Activated CD8-positive, alpha-beta T cell treated with anti-CD3 and anti-CD28 coated beads for 36 hours (primary cell): ENCODE measurements at regions not wholly inside any gene's neighbourhood (a gene's known extent, or its start where the extent isn't known, plus 50 kb on each side); places are given as distances from the start of the nearest gene placed in this dataset.

Source experiments
- ATAC-seq: fragments of 200-7000 bp; cut with Tn5 transposase; one replicate; pipeline ENCODE4 v1.10.0; 2021; ENCODE audit warnings: mild to moderate bottlenecking, moderate library complexity
- CTCF ChIA-PET: fragments of 350-600 bp; sonication (Branson Sonifier 250); formaldehyde crosslinking; loops from one replicate; lab custom pipeline; 2021; ENCODE audit warnings: antibody characterized with exemption; lab: Charles Lee
- POLR2A ChIA-PET: fragments of 350-600 bp; sonication (Branson Sonifier 250); formaldehyde crosslinking; loops from one replicate; lab custom pipeline; 2021; ENCODE audit warnings: antibody characterized with exemption; lab: Charles Lee
- DNase-seq: peaks from one replicate; pipeline ENCODE4 v3.0.0-alpha.2; 2020
- H3K27ac Mint-ChIP-seq: one replicate; pipeline ENCODE4 v1.8.0; 2021; ENCODE audit warnings: mild to moderate bottlenecking, mixed read lengths
- H3K27me3 Mint-ChIP-seq: one replicate; pipeline ENCODE4 v1.8.0; 2021; ENCODE audit warnings: mixed read lengths
- H3K36me3 Mint-ChIP-seq: one replicate; pipeline ENCODE4 v1.8.0; 2021; ENCODE audit warnings: low read depth, mixed read lengths
- H3K4me1 Mint-ChIP-seq: one replicate; pipeline ENCODE4 v1.8.0; 2021; ENCODE audit warnings: low read depth, mixed read lengths
- H3K4me3 Mint-ChIP-seq: one replicate; pipeline ENCODE4 v1.8.0; 2021; ENCODE audit warnings: mild to moderate bottlenecking, moderate library complexity, mixed read lengths
- H3K9me3 Mint-ChIP-seq: one replicate; pipeline ENCODE4 v1.8.0; 2021; ENCODE audit warnings: mixed read lengths
- intact Hi-C: fragments of 100-400 bp; cut with micrococcal nuclease; formaldehyde crosslinking; loops from one replicate; pipeline ENCODE4 v1.10.0; 2022
- TF ChIP-seq, protein P1 (sequence below): fragments of 200-600 bp; IDR thresholded peaks from one replicate; pipeline ENCODE4 v1.8.0; 2022; ENCODE audit warnings: antibody characterized with exemption, mild to moderate bottlenecking

DNA sequence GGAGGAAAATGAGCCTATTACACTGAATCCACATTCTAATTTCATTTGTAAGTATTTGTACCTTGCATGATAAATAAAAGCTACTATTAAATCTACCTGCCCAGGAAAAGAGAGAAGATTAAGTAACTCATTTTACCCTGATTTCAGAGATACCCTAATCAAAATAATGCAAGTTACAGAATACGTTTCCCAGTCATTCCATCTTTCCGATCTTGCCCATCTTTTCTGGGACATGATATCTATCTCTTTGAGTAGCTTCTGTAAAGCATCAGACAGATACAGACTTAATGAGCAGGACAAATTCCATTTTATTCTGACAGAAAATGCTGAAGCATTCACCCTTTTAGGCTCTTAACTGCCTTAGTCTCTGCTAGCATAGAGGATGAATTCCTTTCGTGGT is 56.6 kb downstream of the SPRY2 start:
- H3K27ac Mint-ChIP-seq, result no peak overlapping the region
- no peaks in the 10 kb centered on the region for H3K4me1 Mint-ChIP-seq
- POLR2A ChIA-PET, result interaction anchor here (0.6 kb wide), 1 partner anchor 65 kb away, joined by 3 read pairs; no protein-coding TSS in a partner anchor
- TF ChIP-seq, protein P1, sequence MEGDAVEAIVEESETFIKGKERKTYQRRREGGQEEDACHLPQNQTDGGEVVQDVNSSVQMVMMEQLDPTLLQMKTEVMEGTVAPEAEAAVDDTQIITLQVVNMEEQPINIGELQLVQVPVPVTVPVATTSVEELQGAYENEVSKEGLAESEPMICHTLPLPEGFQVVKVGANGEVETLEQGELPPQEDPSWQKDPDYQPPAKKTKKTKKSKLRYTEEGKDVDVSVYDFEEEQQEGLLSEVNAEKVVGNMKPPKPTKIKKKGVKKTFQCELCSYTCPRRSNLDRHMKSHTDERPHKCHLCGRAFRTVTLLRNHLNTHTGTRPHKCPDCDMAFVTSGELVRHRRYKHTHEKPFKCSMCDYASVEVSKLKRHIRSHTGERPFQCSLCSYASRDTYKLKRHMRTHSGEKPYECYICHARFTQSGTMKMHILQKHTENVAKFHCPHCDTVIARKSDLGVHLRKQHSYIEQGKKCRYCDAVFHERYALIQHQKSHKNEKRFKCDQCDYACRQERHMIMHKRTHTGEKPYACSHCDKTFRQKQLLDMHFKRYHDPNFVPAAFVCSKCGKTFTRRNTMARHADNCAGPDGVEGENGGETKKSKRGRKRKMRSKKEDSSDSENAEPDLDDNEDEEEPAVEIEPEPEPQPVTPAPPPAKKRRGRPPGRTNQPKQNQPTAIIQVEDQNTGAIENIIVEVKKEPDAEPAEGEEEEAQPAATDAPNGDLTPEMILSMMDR, result no peak
- intact Hi-C loops, result no loop called here
- DNase-seq (no peak), ATAC-seq (no peak)
- H3K4me3 Mint-ChIP-seq, result no peak overlapping the region
- no peaks in the 10 kb centered on the region for H3K9me3 Mint-ChIP-seq
- CTCF ChIA-PET, result no interaction called here
- peaks cover 1% of the 10 kb centered on the region for H3K36me3 Mint-ChIP-seq
- H3K27me3 Mint-ChIP-seq, result no peaks in the 10 kb centered on the region

GRCh38 chr13:80278706-80279105 is 62.2 kb downstream of the SPRY2 start:
- H3K27me3 Mint-ChIP-seq, result no peaks in the 10 kb centered on the region
- intact Hi-C loops, result no loop called here
- ChIA-PET CTCF (no interaction called here), POLR2A (no interaction called here)
- H3K36me3 Mint-ChIP-seq, result no peaks in the 10 kb centered on the region
- no peaks in the 10 kb centered on the region for H3K4me1 Mint-ChIP-seq
- no peak for ATAC-seq
- TF ChIP-seq, protein P1, result no peak
- no peak for DNase-seq
- H3K9me3 Mint-ChIP-seq, result no peaks in the 10 kb centered on the region
- H3K27ac Mint-ChIP-seq, result no peak overlapping the region
- no peak overlapping the region for H3K4me3 Mint-ChIP-seq

- H3K27ac Mint-ChIP-seq, result no peak overlapping the region
- H3K27me3 Mint-ChIP-seq, result peaks cover 2% of the 10 kb centered on the region
- intact Hi-C loops, result no loop called here
- H3K4me3 Mint-ChIP-seq, result no peak overlapping the region
- H3K4me1 Mint-ChIP-seq, result no peaks in the 10 kb centered on the region
- no peaks in the 10 kb centered on the region for H3K9me3 Mint-ChIP-seq
- H3K36me3 Mint-ChIP-seq, result no peaks in the 10 kb centered on the region
- ATAC-seq, result no peak
- no peak for DNase-seq
- TF ChIP-seq, protein P1, result no peak
- POLR2A ChIA-PET, result no interaction called here
- CTCF ChIA-PET, result no interaction called here
Measured at GRCh38 chr13:80276371-80277289, 64.3 kb downstream of the SPRY2 start.

- Mint-ChIP-seq H3K36me3 (no peaks in the 10 kb centered on the region), H3K4me3 (no peak overlapping the region), H3K27me3 (peaks cover 2% of the 10 kb centered on the region), H3K4me1 (no peaks in the 10 kb centered on the region), H3K9me3 (no peaks in the 10 kb centered on the region), H3K27ac (no peak overlapping the region)
- intact Hi-C loops, result no loop called here
- DNase-seq (no peak), ATAC-seq (no peak)
- ChIA-PET CTCF (no interaction called here), POLR2A (no interaction called here)
- TF ChIP-seq, protein P1, result no peak
Measured at GRCh38 chr13:80274643-80275042, 66.3 kb downstream of the SPRY2 start.

- CTCF ChIA-PET, result interaction anchor here (0.9 kb wide), 1 partner anchor 69 kb away, joined by 3 read pairs; no protein-coding TSS in a partner anchor
- DNase-seq (no peak), ATAC-seq (no peak)
- H3K9me3 Mint-ChIP-seq, result no peaks in the 10 kb centered on the region
- POLR2A ChIA-PET, result no interaction called here
- H3K36me3 Mint-ChIP-seq, result no peaks in the 10 kb centered on the region
- peaks cover 2% of the 10 kb centered on the region for H3K27me3 Mint-ChIP-seq
- TF ChIP-seq, protein P1, result no peak
- H3K27ac Mint-ChIP-seq, result no peak overlapping the region
- intact Hi-C loops, result no loop called here
- no peaks in the 10 kb centered on the region for H3K4me1 Mint-ChIP-seq
- H3K4me3 Mint-ChIP-seq, result no peak overlapping the region
Measured at GRCh38 chr13:80273718-80274117, 67.2 kb downstream of the SPRY2 start.
